EH (cell line): ENCODE measurements at regions not wholly inside any gene's neighbourhood (a gene's known extent, or its start where the extent isn't known, plus 50 kb on each side); places are given as distances from the start of the nearest gene placed in this dataset.

Experiments
- DNase-seq: peaks from one replicate; pipeline ENCODE4 v3.0.0-alpha.2; 2015; ENCODE audit warnings: low read depth

DNA sequence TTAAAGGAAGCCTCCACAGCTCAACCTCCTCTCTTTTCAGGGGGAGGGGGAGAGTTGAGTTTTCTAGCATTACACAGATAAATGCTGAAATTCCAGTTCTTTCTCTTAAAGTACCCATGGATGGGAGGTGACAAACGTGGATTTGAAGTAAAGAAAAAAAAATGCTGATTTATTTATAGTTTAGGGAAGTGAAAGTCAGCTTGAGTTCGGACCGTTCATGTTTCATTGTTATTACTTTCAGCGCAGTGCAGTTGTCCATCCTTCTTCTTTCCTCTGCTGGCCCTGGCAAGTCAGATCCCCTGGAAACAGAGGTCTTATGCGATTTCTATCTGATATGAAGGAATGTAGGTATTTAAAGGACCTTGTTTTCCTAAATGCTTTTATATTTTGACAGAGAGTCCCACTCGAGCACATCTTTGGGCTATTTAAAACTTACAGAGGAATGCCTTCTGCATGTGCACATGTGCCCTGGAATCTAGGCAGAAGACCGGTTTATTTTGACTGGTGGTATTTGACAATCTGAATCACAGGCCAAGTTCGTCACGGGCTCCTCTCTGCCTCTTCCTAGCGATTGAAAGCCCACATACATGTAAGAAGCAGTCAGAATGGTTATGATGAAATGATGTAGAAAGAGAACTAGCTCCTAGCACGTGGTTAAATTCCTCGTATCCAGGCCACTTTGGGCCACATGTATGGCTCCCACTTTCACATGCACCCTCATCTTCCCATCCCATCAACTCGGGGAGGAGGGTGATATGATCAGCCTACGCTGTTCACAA, 385.2 kb upstream of the KLF4 start:
- no peak for DNase-seq

DNA sequence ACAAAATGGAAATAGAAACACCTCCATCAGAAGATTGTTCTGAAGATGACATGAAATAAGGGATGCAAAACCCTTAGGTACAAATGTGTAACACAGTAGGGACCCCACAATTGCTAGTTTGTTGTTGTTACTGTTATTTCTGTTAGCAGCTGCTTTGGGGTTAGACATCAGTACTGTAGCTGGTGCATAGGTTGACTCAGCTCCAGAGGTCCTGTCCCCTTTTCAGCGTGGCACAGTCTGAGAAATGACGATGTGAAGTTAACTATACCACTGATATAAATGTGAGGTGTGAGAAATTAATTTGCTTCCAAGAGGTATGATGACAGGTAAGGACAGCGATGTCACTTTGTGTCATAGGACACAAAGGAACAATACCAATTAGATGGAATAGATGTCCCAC, 384.6 kb upstream of the KLF4 start:
- DNase-seq: no peak

DNA sequence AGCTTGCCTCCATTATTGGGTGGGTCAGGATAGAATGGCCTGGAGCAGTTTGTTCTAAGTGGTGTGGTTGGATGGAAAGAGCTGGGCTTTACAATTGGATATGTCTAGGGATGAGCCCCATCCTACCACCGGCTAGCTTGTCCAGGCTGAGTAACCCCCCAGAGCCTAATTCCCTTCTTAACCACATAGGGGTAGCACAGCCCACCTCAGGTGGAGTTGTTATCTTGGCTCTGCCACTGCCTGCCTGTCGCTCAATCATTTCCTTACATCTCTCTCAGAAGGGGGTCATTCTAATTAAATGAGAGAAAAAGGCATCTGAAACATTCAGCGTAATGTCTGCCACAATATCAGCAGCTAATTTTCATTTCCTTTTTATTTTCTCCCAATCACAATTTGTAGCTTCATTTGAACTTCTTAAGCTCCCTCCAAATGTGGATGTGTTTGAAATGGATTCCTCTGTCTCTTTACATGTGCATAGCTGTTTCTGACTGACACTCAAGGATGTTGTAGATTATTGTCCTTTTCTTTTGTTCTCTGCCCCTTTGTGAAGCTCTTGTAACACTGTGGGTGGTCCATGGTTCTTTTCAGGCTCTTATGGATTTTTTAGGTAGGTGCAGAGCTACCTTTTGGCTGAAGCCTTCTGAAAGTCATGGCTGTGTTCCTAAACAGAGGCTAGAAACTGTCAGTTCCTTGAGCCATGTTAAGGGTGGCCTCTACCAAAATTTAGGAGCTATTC, 383.1 kb upstream of the KLF4 start:
- DNase-seq: no peak

DNA sequence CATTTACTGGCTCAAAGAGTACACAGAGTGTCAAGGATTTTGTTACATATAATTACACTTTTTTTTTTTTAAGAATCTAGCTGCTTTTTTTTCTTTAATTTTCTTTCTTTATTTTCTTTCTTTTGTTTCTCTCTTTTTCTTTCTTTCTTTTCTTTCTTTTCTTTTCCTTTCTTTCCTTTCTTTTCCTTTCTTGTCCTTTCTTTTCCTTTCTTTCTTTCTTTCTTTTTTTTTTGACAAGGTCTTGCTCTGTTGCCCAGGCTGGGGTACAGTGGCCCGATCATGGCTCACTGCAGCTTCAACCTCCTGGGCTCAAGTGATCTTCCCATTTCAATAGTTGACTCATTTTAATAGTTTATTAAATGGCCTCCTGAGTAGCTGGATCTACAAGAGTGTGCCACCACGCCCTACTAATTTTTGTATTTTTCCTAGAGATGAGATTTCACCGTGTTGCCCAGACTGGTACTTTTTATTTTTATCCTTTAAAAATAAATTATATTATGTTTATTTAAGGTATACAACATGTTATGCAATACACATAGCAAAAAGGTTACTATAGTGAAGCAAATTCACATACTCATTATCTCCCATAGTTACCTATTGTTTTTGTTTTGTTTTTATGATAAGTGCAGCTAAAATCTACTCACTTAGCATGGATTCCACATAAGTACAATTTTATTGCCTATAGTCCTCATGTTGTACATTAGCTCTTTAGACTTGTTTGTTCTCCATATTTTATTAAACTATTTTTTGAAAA, 381.5 kb upstream of the KLF4 start:
- DNase-seq: no peak

DNA sequence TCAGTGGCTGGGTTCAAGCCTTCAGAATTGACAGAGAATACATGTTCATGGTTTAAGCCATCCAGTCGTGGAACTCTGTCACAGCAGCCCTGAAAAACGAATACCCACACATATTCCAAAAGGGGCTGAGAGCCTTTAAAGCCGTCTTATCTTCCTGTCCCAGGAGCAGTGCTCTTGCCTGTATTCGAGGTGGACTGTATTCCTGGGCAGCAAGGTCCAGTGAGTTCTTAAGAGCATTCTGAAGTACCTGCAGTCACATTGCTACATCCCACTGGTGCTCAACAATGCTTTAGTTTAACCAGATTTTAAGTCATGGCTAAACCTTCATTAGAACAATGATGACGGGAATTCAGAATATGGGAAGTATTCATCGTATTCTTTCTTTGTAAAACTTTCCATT, 380.7 kb upstream of the KLF4 start:
- no peak for DNase-seq

DNA sequence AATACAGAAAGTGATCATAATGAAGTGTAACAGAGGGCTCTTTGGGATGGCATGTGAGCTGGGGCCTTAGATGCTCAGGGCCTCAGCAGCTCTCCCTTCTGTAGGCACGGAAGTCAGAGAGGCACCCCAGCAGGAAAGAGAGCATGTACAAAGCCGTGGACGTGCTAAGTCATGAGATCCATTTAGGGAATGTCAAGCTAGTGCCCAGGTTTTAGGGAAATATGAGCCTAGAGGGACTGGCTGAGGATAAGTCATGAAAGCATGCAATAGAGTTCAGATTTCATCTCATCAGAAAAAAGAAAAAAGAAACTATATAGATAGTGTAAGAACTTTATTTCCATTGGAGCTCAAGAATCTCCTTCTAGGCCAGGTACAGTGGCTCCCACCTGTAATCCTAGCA, 379.5 kb upstream of the KLF4 start:
- no peak for DNase-seq

DNA sequence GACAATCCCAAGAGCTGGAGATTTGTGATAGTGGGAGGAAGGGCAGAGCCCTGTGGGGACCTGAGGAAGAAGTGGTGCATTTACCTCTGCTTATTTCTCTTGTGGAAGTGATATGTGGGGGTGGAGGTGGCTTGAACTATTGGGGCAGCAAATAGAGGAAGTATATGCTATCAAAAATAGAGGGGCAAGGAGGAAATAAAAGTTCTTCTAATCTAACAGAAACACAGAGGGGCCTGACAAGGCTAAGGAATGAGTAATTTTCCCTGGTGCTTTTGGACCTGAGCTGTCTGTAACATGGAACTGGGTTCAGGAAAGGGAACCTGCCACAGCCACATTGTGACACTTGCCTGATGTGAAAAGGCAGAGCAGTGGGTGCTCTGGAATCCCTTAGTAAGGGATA, 378.6 kb upstream of the KLF4 start:
- no peak for DNase-seq

DNA sequence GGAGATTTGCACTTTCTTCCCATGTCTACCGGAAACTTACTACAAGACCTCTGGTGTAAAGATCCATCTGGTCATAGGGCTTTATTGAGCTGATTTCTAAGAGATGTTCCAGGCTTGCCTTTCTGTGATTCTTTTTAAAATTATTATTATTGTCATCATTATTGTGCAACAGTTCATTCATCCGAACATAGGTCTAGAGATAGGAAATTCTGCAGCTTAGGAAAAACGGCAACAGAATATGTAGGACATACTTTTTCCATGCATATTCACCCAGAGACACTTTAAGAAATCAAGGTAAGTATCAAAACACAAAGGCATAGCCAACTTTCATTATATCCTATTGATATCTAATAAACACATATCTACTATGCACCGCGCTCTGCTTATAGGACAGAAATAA, 378.2 kb upstream of the KLF4 start:
- DNase-seq: no peak

DNA sequence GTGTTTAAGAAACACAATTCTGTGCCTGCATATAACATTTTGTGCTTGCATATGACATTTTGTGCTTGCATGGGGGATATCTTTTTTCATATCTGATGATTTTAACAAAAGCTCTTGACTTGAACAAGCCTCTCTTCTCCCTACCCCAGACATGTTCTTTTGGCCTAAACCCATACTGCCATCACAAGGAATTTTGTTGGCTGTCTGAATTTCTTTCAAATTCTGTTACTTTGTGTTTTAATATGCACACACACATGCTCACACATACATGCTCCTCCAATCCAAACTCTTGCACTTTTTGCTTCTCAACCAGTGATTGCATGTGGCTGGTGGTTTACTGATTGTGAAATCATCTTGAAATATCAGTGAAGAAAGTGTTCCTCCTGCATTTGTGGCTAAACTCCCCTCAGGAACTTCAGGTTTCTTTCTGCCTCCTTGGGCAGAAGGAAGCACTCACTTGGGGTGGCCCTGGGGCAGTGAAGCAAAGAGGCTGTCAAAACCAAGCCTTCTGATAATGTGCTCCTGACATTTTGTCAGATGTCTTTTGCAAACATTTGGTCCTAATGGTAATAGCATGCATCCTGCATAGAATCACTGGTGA, 377.2 kb upstream of the KLF4 start:
- no peak for DNase-seq

DNA sequence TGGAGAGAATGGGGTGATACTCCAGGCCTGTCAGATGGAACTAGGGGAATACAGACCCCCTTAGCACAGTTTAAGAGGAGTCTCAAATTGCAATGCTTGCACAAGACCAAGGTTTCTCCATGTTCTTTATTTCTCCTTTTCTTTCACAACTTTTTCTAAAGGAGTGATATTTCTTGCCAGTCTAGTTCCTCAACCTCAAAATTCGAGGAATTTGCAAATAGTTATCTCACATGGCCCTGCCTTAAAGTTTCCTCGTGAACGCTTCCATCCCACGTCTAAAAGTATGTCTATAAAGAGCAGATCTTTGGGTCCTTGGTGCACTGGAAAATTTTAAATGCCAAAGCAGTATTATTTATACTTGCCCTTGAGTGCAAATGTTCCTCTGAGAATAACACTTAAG, 373.8 kb upstream of the KLF4 start:
- DNase-seq: no peak

DNA sequence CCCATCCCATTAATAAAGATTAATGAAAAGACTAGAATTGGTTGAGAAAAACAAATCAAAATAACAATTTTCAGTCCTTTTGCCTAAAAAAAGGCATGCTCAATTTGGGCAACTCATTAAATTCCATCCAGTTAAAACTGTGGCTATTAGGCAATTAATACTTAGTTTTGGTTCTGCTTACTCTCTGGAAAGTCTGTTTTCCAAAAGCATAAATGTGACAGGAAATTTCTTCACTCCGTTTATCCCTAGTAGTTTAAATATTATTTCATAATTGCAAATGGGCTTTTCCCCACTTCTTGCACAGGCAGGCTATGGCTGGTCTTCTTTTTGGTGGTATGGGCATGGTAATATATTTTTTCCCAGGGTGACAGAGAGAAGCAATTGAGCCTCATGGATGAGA, 373.3 kb upstream of the KLF4 start:
- no peak for DNase-seq

DNA sequence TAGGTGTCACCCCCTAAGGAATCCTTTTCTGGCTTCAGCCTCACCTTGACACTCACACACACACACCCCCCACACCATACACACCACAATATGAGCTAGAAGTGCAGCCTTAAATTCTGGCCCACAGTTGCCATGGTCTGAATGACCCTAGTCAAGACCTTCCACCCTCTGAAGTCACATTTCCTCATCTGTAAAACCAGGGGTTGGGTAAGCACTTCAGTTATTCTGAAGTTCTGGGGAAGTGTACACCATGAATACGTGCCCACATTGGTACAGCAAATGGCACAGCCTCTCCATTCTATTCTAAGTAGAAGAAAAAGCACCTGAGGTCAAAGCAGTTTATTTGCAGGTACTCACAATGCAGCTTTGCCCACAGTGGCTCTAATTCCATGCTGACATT, 372.8 kb upstream of the KLF4 start:
- no peak for DNase-seq

DNA sequence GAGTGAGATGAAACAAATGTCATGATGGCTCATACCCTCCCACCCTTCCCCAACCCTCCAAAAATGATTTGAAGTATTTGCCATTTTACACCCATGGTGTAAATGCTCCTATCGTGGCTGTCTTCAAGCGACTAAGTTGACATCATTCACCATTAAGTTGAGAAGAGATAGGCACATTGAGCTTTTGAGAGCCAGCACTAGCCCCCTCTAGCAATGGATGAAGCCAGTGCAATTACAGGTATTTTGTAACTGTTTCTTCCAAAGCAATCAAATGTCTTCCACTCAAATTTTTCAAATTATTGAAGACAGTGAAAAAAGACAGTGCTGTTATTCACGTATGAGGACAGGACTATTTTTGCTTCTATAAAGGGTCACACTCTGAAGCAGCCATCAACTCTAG, 371.5 kb upstream of the KLF4 start:
- DNase-seq: no peak

DNA sequence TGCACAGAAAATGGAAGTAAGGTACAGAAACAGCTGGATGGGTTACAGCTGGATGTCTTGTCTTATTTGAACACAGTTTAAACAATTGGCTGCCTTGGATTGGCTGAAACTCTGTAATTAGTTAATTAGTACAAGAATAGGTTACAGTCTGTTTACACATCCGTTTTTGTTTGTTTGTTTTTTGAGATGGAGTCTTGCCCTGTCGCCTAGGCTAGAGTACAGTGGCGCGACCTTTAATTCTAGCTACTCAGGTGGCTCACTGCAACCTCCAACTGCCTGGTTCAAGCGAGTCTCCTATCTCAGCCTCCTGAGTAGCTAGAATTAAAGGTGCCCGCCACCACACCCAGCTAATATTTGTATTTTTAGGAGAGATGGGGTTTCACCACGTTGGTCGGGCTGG, 368.7 kb upstream of the KLF4 start:
- DNase-seq: no peak

DNA sequence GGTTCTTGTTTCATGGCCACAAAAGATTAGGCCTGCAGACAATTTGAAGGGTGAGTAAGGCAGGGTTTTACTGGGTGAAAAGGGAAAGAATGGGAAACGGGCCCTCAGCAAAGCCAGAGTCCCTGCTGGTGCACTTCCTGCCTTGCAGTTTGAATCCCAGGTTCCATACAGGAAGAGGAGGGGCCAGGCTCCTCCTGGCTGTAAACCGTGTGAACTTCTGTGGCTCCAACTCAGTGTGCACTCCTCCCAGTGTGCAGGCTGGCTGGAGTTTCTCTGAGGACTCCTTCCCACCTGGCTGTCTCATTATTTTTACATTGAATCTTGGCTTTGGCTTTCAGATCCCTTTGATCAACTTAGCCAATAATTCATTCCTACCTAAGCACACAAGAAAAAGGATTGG, 367.1 kb upstream of the KLF4 start:
- DNase-seq: no peak

DNA sequence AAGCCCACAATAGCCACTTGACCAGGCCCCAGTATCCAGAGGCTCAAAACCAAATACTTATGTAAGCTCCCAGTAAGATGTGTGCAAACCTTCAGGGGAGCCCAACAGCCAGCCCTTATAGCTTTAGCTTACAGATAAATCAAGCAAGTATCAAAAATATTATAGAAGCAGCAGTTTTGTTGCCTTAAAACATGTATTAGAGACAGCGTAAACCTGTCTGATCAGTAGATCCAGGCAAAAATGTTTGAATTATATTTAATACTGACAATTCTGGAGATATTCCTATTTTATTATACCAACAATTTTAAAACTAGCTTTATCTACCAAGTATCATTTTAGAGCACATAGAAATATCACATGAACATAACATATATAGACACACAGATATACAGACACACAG, 365.6 kb upstream of the KLF4 start:
- DNase-seq: no peak

DNA sequence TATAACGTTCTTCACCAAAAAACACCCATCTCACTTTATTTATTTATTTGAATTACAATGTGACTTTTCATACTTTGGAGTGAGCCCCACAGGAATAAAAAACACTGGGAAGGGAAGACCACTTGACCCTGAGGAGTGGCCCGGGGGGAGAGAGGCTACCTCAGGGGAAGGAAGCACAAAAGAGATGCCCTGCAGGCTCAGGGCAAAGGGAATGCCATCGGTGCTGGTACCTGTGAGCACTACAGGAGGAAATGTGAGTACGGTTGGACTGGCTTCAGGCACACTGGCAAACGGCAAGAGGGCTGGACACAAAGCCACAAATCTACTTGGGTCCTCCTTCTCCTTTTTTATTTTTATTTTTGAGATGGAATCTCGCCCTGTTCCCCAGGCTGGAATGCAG, 363.9 kb upstream of the KLF4 start:
- DNase-seq: no peak

DNA sequence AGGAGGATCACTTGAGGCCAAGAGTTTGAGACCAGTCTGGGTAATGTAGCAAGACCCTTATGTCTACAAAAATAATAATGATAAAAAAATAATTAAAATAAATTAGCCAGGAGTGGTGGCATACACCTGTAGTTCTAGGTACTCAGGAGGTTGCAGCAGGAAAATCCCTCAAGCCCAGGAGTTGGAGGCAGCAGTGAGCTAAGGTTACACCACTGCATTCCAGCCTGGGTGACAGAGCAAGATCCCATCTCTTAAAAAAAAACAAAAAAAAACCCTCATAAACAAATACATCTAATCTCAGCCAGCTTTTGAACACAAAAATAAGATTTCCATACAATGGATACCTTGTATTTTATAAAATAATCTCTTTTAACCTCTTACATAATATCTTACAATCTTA, 363.3 kb upstream of the KLF4 start:
- no peak for DNase-seq

DNA sequence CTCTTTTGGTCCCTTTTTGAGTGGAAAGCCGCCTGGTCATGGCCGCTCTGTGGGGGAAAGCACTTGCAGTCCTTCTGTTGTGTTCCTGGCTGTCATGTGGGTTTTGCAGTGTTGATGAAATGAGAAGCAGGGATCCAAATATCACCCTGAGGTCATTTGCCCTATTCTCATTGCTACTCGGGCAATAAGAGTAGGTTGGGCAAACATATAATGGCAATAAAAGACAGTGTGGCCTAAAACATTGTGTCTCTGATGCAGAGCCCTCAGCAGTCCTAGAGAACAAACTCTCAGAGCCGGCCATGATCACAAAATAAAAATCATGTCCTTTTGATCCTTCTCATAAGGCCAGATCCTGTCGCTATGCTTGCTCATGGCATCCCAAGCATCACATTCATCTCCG, 361.1 kb upstream of the KLF4 start:
- no peak for DNase-seq

DNA sequence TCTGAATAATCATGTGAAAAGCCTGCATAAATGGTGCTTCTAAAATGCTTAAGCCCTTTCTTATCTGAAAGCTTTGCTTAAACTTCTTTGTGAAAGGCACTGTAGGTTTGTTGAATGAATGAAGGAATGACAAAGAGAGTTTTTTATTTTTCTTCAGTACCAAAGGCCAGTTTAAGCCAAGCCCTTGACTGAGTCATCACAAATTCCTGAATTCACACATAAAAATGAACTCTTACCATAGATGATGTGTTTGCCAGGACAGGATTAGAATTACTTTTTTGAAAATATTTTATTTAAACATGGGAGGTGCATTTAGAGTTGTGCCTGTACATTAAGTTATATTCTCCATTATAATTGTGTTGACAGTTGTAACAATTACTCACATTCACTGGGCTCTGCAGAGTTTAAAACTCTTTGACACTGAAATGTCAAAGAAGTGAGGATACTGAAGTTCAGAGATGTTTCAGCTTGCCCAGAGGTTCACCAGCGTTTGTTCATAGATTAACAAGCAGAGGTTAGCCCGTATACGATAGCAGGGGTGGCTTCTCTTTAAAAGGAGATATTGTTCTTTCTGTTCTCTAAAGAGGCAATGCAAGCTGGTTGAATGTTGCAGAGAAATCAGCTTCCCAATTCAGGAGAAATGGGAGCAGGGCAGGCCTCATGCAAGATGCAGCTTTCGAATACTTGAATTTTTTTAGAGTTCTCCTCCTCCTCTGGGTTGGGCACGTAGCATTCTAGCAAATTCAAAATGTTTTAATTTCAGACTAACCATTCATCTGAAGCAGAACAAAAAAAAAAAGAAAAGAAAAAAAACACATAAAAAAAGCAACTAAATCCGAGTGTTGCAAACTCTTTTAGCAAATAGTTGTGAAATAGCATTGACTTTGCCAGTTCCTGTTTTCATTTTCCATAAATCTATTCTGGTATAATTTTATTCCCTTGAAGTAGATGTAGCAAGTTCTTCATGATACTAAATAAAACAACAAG, 358.7 kb upstream of the KLF4 start:
- DNase-seq: peak; percentile 41

DNA sequence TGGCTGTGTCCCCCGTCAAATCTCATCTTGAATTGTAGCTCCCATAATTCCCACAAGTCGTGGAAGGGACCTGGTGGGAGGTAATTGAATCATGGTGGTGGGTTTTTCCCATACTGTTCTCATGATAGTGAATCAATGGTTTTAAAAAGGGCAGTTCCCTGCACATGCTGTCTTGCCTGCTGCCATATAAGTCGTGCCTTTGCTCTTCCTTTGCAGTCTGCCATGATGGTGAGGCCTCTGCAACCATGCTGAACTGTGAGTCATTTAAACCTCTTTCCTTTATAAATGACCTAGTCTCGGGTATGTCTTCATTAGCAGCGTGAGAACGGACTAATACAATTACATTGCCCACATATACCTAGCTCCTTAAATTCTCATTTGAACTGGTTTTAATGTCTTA, 353.0 kb upstream of the KLF4 start:
- DNase-seq: no peak

DNA sequence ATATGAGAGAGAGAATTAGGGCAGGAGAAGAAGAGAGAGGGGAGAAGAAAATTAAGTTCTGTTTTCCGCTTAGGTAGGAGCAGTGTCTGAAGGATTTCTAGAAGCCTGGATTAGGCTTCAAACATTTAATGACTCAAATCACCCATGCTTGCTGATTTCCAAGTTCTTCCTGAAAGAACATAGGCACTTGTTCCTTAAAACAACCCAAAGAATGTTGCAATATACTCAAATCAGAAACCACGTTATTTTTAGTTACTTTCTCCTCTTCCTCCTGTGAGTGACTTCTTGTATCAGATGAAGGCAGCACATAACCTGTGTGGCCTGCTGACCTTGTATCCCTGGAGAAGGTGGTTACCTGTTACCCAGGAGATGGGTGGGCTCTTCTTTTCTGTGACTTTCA, 351.5 kb upstream of the KLF4 start:
- no peak for DNase-seq
